Smooth muscle cell (in vitro differentiated cells): ENCODE measurements at regions not wholly inside any gene's neighbourhood (a gene's known extent, or its start where the extent isn't known, plus 50 kb on each side); places are given as distances from the start of the nearest gene placed in this dataset.

Experiments
- DNase-seq: peaks from one replicate; lab custom pipeline; 2025; ENCODE audit not compliant: unreplicated experiment; lab: John Stamatoyannopoulos, UW
- H2AFZ ChIP-seq: fragments of 200-600 bp; sonication (generic); 2 replicates; pipeline ENCODE4 v1.6.0; 2016; ENCODE audit warnings: antibody characterized with exemption, low read depth, mild to moderate bottlenecking
- H3F3A ChIP-seq: fragments of 200-600 bp; sonication (generic); 2 replicates; pipeline ENCODE4 v1.6.0; 2017; ENCODE audit warnings: antibody characterized with exemption, low read depth
- H3K27ac ChIP-seq: fragments of 200-600 bp; sonication (generic); 2 replicates; pipeline ENCODE4 v1.5.1; 2016; ENCODE audit warnings: low read depth, mild to moderate bottlenecking
- H3K27me3 ChIP-seq: fragments of 200-600 bp; sonication (generic); 2 replicates; pipeline ENCODE4 v1.6.1; 2016; ENCODE audit warnings: low read depth, mild to moderate bottlenecking
- H3K36me3 ChIP-seq: fragments of 200-600 bp; sonication (generic); 2 replicates; pipeline ENCODE4 v1.5.1; 2016; ENCODE audit warnings: low read depth
- H3K4me1 ChIP-seq: fragments of 200-600 bp; sonication (generic); 2 replicates; pipeline ENCODE4 v1.5.1; 2016; ENCODE audit warnings: low read depth
- H3K4me2 ChIP-seq: fragments of 200-600 bp; sonication (generic); 2 replicates; pipeline ENCODE4 v1.6.0; 2016; ENCODE audit warnings: mild to moderate bottlenecking
- H3K4me3 ChIP-seq: fragments of 200-600 bp; sonication (generic); 2 replicates; pipeline ENCODE4 v1.5.1; 2016; ENCODE audit warnings: mild to moderate bottlenecking
- H3K79me2 ChIP-seq: fragments of 200-600 bp; sonication (generic); 2 replicates; pipeline ENCODE4 v1.6.0; 2016; ENCODE audit warnings: low read depth, mild to moderate bottlenecking
- H3K9ac ChIP-seq: fragments of 200-600 bp; sonication (generic); 2 replicates; pipeline ENCODE4 v1.6.0; 2016; ENCODE audit warnings: low read depth
- H3K9me3 ChIP-seq: fragments of 200-600 bp; sonication (generic); replicated peaks from 2 replicates; pipeline ENCODE4 v1.5.1; 2016; ENCODE audit warnings: low read depth
- H4K20me1 ChIP-seq: fragments of 200-600 bp; sonication (generic); 2 replicates; pipeline ENCODE4 v1.6.0; 2016; ENCODE audit warnings: low read depth
- CTCF ChIP-seq: fragments of 200-600 bp; sonication (generic); IDR thresholded peaks from 2 replicates; pipeline ENCODE4 v1.5.1; 2017; ENCODE audit warnings: borderline replicate concordance, mild to moderate bottlenecking, antibody characterized with exemption; ENCODE audit not compliant: insufficient read depth, poor library complexity, severe bottlenecking
- WGBS: methylation state at CpG from one replicate; pipeline ENCODE4 v1.1.7; 2016; ENCODE audit warnings: low lambda C conversion rate; 5-methylcytosine and 5-hydroxymethylcytosine counted together

- Histone ChIP-seq H3K4me2 (peak overlapping the region; percentile 10), H3K4me3 (no peak overlapping the region), H4K20me1 (no peaks in the 10 kb centered on the region), H3K9ac (peak overlapping the region; percentile 3), H3K27ac (peak overlapping the region; percentile 66), H3K36me3 (no peaks in the 10 kb centered on the region), H3K4me1 (no peaks in the 10 kb centered on the region), H2AFZ (no peak overlapping the region), H3K9me3 (no peaks in the 10 kb centered on the region), H3K27me3 (no peaks in the 10 kb centered on the region), H3F3A (no peaks in the 10 kb centered on the region), H3K79me2 (no peaks in the 10 kb centered on the region)
- WGBS, result 0% methylated on average over 4 of the region's 4 CpGs
- no peak for TF ChIP-seq CTCF
- DNase-seq, result no peak
These were observed 60.4 kb downstream of the FOS start for GRCh38 chr14:75339059-75339458.

GRCh38 chr14:75340921-75341320 lies 62.3 kb downstream of the FOS start:
- no peaks in the 10 kb centered on the region for H3K4me1 ChIP-seq
- H3F3A ChIP-seq, result no peaks in the 10 kb centered on the region
- H3K4me2 ChIP-seq, result no peak overlapping the region
- no peaks in the 10 kb centered on the region for H3K9me3 ChIP-seq
- H3K4me3 ChIP-seq, result no peak overlapping the region
- WGBS, result 89% methylated on average over 8 of the region's 8 CpGs
- no peak overlapping the region for H2AFZ ChIP-seq
- no peak overlapping the region for H3K9ac ChIP-seq
- H4K20me1 ChIP-seq, result no peaks in the 10 kb centered on the region
- H3K79me2 ChIP-seq, result no peaks in the 10 kb centered on the region
- no peak for DNase-seq
- H3K27me3 ChIP-seq, result no peaks in the 10 kb centered on the region
- no peak overlapping the region for H3K27ac ChIP-seq
- no peaks in the 10 kb centered on the region for H3K36me3 ChIP-seq
- TF ChIP-seq CTCF, result no peak

- H2AFZ ChIP-seq, result no peak overlapping the region
- H3K79me2 ChIP-seq, result no peaks in the 10 kb centered on the region
- DNase-seq, result no peak
- H3K27me3 ChIP-seq, result no peaks in the 10 kb centered on the region
- H3K36me3 ChIP-seq, result no peaks in the 10 kb centered on the region
- no peaks in the 10 kb centered on the region for H3K9me3 ChIP-seq
- no peak overlapping the region for H3K4me3 ChIP-seq
- no peak overlapping the region for H3K9ac ChIP-seq
- no peaks in the 10 kb centered on the region for H4K20me1 ChIP-seq
- H3F3A ChIP-seq, result no peaks in the 10 kb centered on the region
- TF ChIP-seq CTCF, result no peak
- no peaks in the 10 kb centered on the region for H3K4me1 ChIP-seq
- no peak overlapping the region for H3K27ac ChIP-seq
- H3K4me2 ChIP-seq, result no peak overlapping the region
These were observed 63.0 kb downstream of the FOS start for GRCh38 chr14:75341620-75342019.

GRCh38 chr14:75342762-75343599 lies 64.4 kb downstream of the FOS start:
- Histone ChIP-seq H3K4me3 (no peak overlapping the region), H3K4me2 (no peak overlapping the region), H3K9me3 (no peaks in the 10 kb centered on the region), H3K4me1 (no peaks in the 10 kb centered on the region), H3F3A (no peaks in the 10 kb centered on the region), H2AFZ (no peak overlapping the region), H3K36me3 (no peaks in the 10 kb centered on the region), H3K27ac (no peak overlapping the region), H3K9ac (no peak overlapping the region), H4K20me1 (no peaks in the 10 kb centered on the region), H3K79me2 (no peaks in the 10 kb centered on the region), H3K27me3 (no peaks in the 10 kb centered on the region)
- DNase-seq, result no peak
- no peak for TF ChIP-seq CTCF
- WGBS, result 72% methylated on average over 4 of the region's 4 CpGs
